GM12878 (cell line): ENCODE measurements at regions not wholly inside any gene's neighbourhood (a gene's known extent, or its start where the extent isn't known, plus 50 kb on each side); places are given as distances from the start of the nearest gene placed in this dataset.

Experiments
- ATAC-seq: fragments of 200-7000 bp; cut with Tn5 transposase; 3 replicates; pipeline ENCODE4 v1.9.1; 2020; ENCODE audit warnings: mild to moderate bottlenecking, moderate library complexity
- BruUV-seq: library from RNA; stranded (reverse); fragments of 400-500 nt; replicated peaks from 2 replicates; lab custom pipeline; 2021; lab: Mats Ljungman, UMichigan
- CTCF ChIA-PET: fragments of 300-600 bp; sonication (Branson Sonifier 250); formaldehyde crosslinking; extraction: SDS; loops from one replicate; lab custom pipeline; 2021; ENCODE audit warnings: inconsistent platforms; lab: Yijun Ruan, JAX
- POLR2A ChIA-PET: fragments of 350-600 bp; formaldehyde crosslinking; extraction: SDS; loops from one replicate; lab custom pipeline; 2021; ENCODE audit warnings: inconsistent platforms; lab: Charles Lee
- RAD21 ChIA-PET: fragments of 300-600 bp; sonication (Branson Sonifier 250); formaldehyde crosslinking; loops from one replicate; lab custom pipeline; 2023; ENCODE audit warnings: antibody characterized with exemption; ENCODE audit not compliant: unreplicated experiment; lab: Charles Lee
- SMC1A ChIA-PET: fragments of 300-600 bp; sonication (Branson Sonifier 250); formaldehyde crosslinking; loops from one replicate; lab custom pipeline; 2023; ENCODE audit not compliant: unreplicated experiment, uncharacterized antibody; lab: Charles Lee
- DNase-seq: peaks from one replicate; pipeline ENCODE4 v3.0.0-alpha.2; 2011; ENCODE audit warnings: low read depth, low spot score
- FAIRE-seq: peaks from 3 replicates; lab custom pipeline; 2011; peaks lifted over from hg19 to GRCh38; lab: Jason Lieb, UNC
- H2AFZ ChIP-seq: 2 replicates; pipeline ENCODE4 v1.6.0; 2011; ENCODE audit warnings: low read depth, low read length, control low read depth; ENCODE audit not compliant: control insufficient read depth
- H3K27ac ChIP-seq: 2 replicates; pipeline ENCODE4 v1.5.1; 2011; ENCODE audit warnings: control low read depth; ENCODE audit not compliant: control insufficient read depth, insufficient read depth
- H3K27me3 ChIP-seq, 2 experiments: replicated peaks in 1 of 2; 2 replicates each; pipeline versions ENCODE4 v1.6.0 to v1.6.1; 2011; ENCODE audit warnings: low read length in 1 of 2; ENCODE audit not compliant: control insufficient read depth in 2 of 2, insufficient read depth in 2 of 2
- H3K36me3 ChIP-seq, 2 experiments: 2 replicates each; pipeline ENCODE4 v1.5.1; 2011; ENCODE audit warnings: low read length in 1 of 2; ENCODE audit not compliant: control insufficient read depth in 2 of 2, insufficient read depth in 2 of 2
- H3K4me1 ChIP-seq: 2 replicates; pipeline ENCODE4 v1.6.1; 2011; ENCODE audit warnings: mild to moderate bottlenecking, low read length, moderate library complexity, mixed read lengths; ENCODE audit not compliant: control insufficient read depth, insufficient read depth
- H3K4me2 ChIP-seq: 2 replicates; pipeline ENCODE4 v1.6.0; 2011; ENCODE audit warnings: control low read depth; ENCODE audit not compliant: control insufficient read depth, insufficient read depth
- H3K4me3 ChIP-seq: fragments of 200-600 bp; sonication (generic); 2 replicates; pipeline ENCODE4 v1.5.1; 2016
- H3K79me2 ChIP-seq: 2 replicates; pipeline ENCODE4 v1.6.0; 2011; ENCODE audit warnings: low read length; ENCODE audit not compliant: control insufficient read depth, insufficient read depth
- H3K9ac ChIP-seq: 2 replicates; pipeline ENCODE4 v1.8.0; 2011; ENCODE audit warnings: low read length, control low read depth, mixed read lengths; ENCODE audit not compliant: control insufficient read depth, insufficient read depth
- H3K9me3 ChIP-seq: replicated peaks from 3 replicates; pipeline ENCODE4 v1.5.1; 2011; ENCODE audit warnings: mild to moderate bottlenecking, low read length; ENCODE audit not compliant: control insufficient read depth, insufficient read depth
- H4K20me1 ChIP-seq: 2 replicates; pipeline ENCODE4 v1.6.0; 2011; ENCODE audit not compliant: control insufficient read depth, insufficient read depth
- FOXM1 ChIP-seq: IDR thresholded peaks from 2 replicates; pipeline ENCODE4 v1.6.1; 2012; ENCODE audit warnings: low read depth, mild to moderate bottlenecking, inconsistent platforms, low read length, moderate library complexity
- GABPA ChIP-seq: IDR thresholded peaks from 2 replicates; pipeline ENCODE4 v1.6.1; 2014; ENCODE audit warnings: antibody characterized with exemption, low read depth, mild to moderate bottlenecking, inconsistent platforms
- HCFC1 ChIP-seq: fragments of 150-350 bp; IDR thresholded peaks from 2 replicates; pipeline ENCODE4 v1.6.1; 2014; ENCODE audit warnings: low read length
- MEF2A ChIP-seq: IDR thresholded peaks from 2 replicates; pipeline ENCODE4 v1.6.1; 2011; ENCODE audit warnings: low read depth, mild to moderate bottlenecking, low read length, moderate library complexity; ENCODE audit not compliant: insufficient read depth
- MYC ChIP-seq: IDR thresholded peaks from 2 replicates; pipeline ENCODE4 v1.6.1; 2011; ENCODE audit warnings: mild to moderate bottlenecking, low read length, moderate library complexity, inconsistent platforms; ENCODE audit not compliant: insufficient read depth, insufficient replicate concordance, insufficient read length, severe bottlenecking
- NFYB ChIP-seq: IDR thresholded peaks from 2 replicates; pipeline ENCODE4 v1.6.1; 2011; ENCODE audit warnings: low read depth, mild to moderate bottlenecking, low read length, improper control_type of control experiment, moderate library complexity; ENCODE audit not compliant: insufficient read depth
- PAX8 ChIP-seq: fragments of 450-650 bp; IDR thresholded peaks from 2 replicates; pipeline ENCODE4 v1.6.1; 2017; ENCODE audit warnings: mild to moderate bottlenecking, moderate library complexity
- POLR2AphosphoS2 ChIP-seq: IDR thresholded peaks from 2 replicates; pipeline ENCODE4 v1.6.1; 2011; ENCODE audit warnings: low read depth, mild to moderate bottlenecking, low read length, improper control_type of control experiment, moderate library complexity
- RB1 ChIP-seq: fragments of 450-650 bp; formaldehyde crosslinking; IDR thresholded peaks from 2 replicates; pipeline ENCODE4 v1.6.1; 2017; ENCODE audit warnings: mild to moderate bottlenecking, borderline replicate concordance
- SMC3 ChIP-seq: IDR thresholded peaks from 2 replicates; pipeline ENCODE4 v1.6.1; 2011; ENCODE audit warnings: low read length, improper control_type of control experiment, borderline replicate concordance
- TAF1 ChIP-seq: IDR thresholded peaks from 2 replicates; pipeline ENCODE4 v1.6.1; 2011; ENCODE audit warnings: mild to moderate bottlenecking, low read depth, low read length, borderline replicate concordance
- WGBS: methylation state at CpG from one replicate; pipeline ENCODE4 v1.1.6; 2016; ENCODE audit warnings: low lambda C conversion rate; ENCODE audit not compliant: insufficient replicate concordance, insufficient coverage; ENCODE audit errors: missing lambda C conversion rate; 5-methylcytosine and 5-hydroxymethylcytosine counted together
- in situ Hi-C: fragments of 300-500 bp; cut with MboI; formaldehyde crosslinking; loops from 9 replicates; pipeline ENCODE4 v1.14.3; 2018; ENCODE audit warnings: mixed read lengths
- intact Hi-C: fragments of 100-400 bp; cut with micrococcal nuclease; formaldehyde crosslinking; loops from one replicate; pipeline ENCODE4 v1.14.2; 2022; ENCODE audit not compliant: unreplicated experiment
- TF ChIP-seq, protein P1 (sequence below): IDR thresholded peaks from 2 replicates; pipeline ENCODE4 v1.6.1; 2012; ENCODE audit warnings: mild to moderate bottlenecking, low read depth, low read length
- TF ChIP-seq, protein P2 (sequence below): fragments of 450-650 bp; IDR thresholded peaks from 2 replicates; pipeline ENCODE4 v1.6.1; 2018; ENCODE audit warnings: mild to moderate bottlenecking, low read depth, moderate library complexity; ENCODE audit not compliant: partially characterized antibody

DNA sequence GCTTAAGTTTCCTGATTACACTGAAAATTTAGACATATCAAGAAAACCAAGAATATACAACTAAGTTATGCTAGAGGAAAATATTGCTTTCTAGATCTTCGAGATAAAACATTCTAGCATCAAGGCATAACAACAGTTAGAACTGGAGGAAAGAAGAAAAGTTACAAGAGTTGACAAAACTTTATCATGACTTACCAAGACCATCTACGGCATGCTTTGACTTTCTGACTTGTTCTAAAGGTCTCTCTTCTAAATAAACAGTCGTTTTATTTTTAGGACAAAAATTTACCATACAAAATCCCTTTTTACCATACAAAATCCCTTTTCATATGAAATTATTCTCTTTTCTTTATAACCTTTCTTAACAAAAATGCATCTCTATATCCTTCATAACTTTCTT is 1110.1 kb upstream of the CDH10 start (continued):
- TF ChIP-seq, protein P1, sequence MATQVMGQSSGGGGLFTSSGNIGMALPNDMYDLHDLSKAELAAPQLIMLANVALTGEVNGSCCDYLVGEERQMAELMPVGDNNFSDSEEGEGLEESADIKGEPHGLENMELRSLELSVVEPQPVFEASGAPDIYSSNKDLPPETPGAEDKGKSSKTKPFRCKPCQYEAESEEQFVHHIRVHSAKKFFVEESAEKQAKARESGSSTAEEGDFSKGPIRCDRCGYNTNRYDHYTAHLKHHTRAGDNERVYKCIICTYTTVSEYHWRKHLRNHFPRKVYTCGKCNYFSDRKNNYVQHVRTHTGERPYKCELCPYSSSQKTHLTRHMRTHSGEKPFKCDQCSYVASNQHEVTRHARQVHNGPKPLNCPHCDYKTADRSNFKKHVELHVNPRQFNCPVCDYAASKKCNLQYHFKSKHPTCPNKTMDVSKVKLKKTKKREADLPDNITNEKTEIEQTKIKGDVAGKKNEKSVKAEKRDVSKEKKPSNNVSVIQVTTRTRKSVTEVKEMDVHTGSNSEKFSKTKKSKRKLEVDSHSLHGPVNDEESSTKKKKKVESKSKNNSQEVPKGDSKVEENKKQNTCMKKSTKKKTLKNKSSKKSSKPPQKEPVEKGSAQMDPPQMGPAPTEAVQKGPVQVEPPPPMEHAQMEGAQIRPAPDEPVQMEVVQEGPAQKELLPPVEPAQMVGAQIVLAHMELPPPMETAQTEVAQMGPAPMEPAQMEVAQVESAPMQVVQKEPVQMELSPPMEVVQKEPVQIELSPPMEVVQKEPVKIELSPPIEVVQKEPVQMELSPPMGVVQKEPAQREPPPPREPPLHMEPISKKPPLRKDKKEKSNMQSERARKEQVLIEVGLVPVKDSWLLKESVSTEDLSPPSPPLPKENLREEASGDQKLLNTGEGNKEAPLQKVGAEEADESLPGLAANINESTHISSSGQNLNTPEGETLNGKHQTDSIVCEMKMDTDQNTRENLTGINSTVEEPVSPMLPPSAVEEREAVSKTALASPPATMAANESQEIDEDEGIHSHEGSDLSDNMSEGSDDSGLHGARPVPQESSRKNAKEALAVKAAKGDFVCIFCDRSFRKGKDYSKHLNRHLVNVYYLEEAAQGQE = no peak
- TF ChIP-seq MYC = no peak
- TF ChIP-seq POLR2AphosphoS2 = no peak

- RAD21 ChIA-PET = no interaction called here
- DNase-seq (no peak), ATAC-seq (no peak), FAIRE-seq (no peak)
- H3K9ac ChIP-seq = no peak overlapping the region
- no peaks in the 10 kb centered on the region for H3K9me3 ChIP-seq
- no peak overlapping the region for H3K4me2 ChIP-seq
- in situ Hi-C loops (no loop called here), intact Hi-C loops (no loop called here)
- H3K36me3 ChIP-seq = no peaks in the 10 kb centered on the region
- CTCF ChIA-PET = interaction anchor here (1.3 kb wide), 1 partner anchor 9 kb away, joined by 5 read pairs; no protein-coding TSS in a partner anchor
- H3K79me2 ChIP-seq = no peaks in the 10 kb centered on the region
- no peak overlapping the region for H3K27ac ChIP-seq
- H3K27me3 ChIP-seq = no peaks in the 10 kb centered on the region
- POLR2A ChIA-PET = no interaction called here
- no peak overlapping the region for H3K4me3 ChIP-seq
- BruUV-seq = no TSS peak
- no peaks in the 10 kb centered on the region for H4K20me1 ChIP-seq
- SMC1A ChIA-PET = no interaction called here
- no peaks in the 10 kb centered on the region for H3K4me1 ChIP-seq
- no peak overlapping the region for H2AFZ ChIP-seq
- WGBS = 19% methylated on average over 4 of the region's 4 CpGs
- TF ChIP-seq PAX8 (no peak), NFYB (no peak), GABPA (no peak), SMC3 (no peak), HCFC1 (no peak), FOXM1 (no peak), RB1 (no peak), MEF2A (no peak), TAF1 (no peak)
- TF ChIP-seq, protein P2, sequence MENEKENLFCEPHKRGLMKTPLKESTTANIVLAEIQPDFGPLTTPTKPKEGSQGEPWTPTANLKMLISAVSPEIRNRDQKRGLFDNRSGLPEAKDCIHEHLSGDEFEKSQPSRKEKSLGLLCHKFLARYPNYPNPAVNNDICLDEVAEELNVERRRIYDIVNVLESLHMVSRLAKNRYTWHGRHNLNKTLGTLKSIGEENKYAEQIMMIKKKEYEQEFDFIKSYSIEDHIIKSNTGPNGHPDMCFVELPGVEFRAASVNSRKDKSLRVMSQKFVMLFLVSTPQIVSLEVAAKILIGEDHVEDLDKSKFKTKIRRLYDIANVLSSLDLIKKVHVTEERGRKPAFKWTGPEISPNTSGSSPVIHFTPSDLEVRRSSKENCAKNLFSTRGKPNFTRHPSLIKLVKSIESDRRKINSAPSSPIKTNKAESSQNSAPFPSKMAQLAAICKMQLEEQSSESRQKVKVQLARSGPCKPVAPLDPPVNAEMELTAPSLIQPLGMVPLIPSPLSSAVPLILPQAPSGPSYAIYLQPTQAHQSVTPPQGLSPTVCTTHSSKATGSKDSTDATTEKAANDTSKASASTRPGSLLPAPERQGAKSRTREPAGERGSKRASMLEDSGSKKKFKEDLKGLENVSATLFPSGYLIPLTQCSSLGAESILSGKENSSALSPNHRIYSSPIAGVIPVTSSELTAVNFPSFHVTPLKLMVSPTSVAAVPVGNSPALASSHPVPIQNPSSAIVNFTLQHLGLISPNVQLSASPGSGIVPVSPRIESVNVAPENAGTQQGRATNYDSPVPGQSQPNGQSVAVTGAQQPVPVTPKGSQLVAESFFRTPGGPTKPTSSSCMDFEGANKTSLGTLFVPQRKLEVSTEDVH = no peak
- TF ChIP-seq, protein P1 = no peak
Measured at GRCh38 chr5:25744908-25745307, 1100.1 kb upstream of the CDH10 start.
